PC-9 (cell line): ENCODE measurements at regions not wholly inside any gene's neighbourhood (a gene's known extent, or its start where the extent isn't known, plus 50 kb on each side); places are given as distances from the start of the nearest gene placed in this dataset.

Experiments used
- CTCF ChIP-seq: fragments of 200-600 bp; sonication (generic); conservative IDR thresholded peaks from 2 replicates; pipeline ENCODE4 v1.6.1; 2017; ENCODE audit warnings: mixed run types, antibody characterized with exemption, mild to moderate bottlenecking, moderate library complexity
- EZH2 ChIP-seq: fragments of 200-600 bp; sonication (generic); IDR thresholded peaks from 2 replicates; pipeline ENCODE4 v1.8.0; 2017; ENCODE audit warnings: antibody characterized with exemption, low read depth

- TF ChIP-seq CTCF (no peak), EZH2 (no peak)
These were observed 56.7 kb upstream of the BICD1 start for GRCh38 chr12:32049956-32050355.
